Neutrophil (primary cell): ENCODE measurements at regions not wholly inside any gene's neighbourhood (a gene's known extent, or its start where the extent isn't known, plus 50 kb on each side); places are given as distances from the start of the nearest gene placed in this dataset.

Experiments
- H3K27ac ChIP-seq: fragments of 200-600 bp; sonication (generic); 2 replicates; pipeline ENCODE4 v1.5.1; 2016; ENCODE audit warnings: mild to moderate bottlenecking, moderate library complexity
- H3K27me3 ChIP-seq: fragments of 200-600 bp; sonication (generic); 2 replicates; pipeline ENCODE4 v1.6.0; 2016; ENCODE audit warnings: mild to moderate bottlenecking
- H3K36me3 ChIP-seq: fragments of 200-600 bp; sonication (generic); 2 replicates; pipeline ENCODE4 v1.5.1; 2017
- H3K4me1 ChIP-seq, 2 experiments: fragments of 200-600 bp in 1 of 2; sonication (generic) in 1 of 2; 1 replicate in 1 of 2; 2 replicates in 1 of 2; pipeline versions ENCODE4 v1.5.1 to v1.6.1; 2013 to 2016; ENCODE audit warnings: low read depth in 1 of 2, low read length in 1 of 2, mild to moderate bottlenecking in 1 of 2, moderate library complexity in 1 of 2; ENCODE audit not compliant: control insufficient read depth in 1 of 2, insufficient read depth in 1 of 2
- H3K4me3 ChIP-seq, 2 experiments: fragments of 200-600 bp in 1 of 2; sonication (generic) in 1 of 2; 1 replicate in 1 of 2; 2 replicates in 1 of 2; pipeline ENCODE4 v1.5.1; 2013 to 2016; ENCODE audit warnings: low read depth in 1 of 2, low read length in 1 of 2, mild to moderate bottlenecking in 1 of 2, moderate library complexity in 1 of 2
- H3K9me3 ChIP-seq: fragments of 200-600 bp; sonication (generic); 2 replicates; pipeline ENCODE4 v1.5.1; 2016
- CTCF ChIP-seq: fragments of 200-600 bp; sonication (generic); IDR thresholded peaks from 2 replicates; pipeline ENCODE4 v1.5.1; 2016; ENCODE audit warnings: antibody characterized with exemption

- H3K9me3 ChIP-seq, result no peaks in the 10 kb centered on the region
- H3K4me1 ChIP-seq, result no peaks in the 10 kb centered on the region
- H3K27ac ChIP-seq, result no peak overlapping the region
- no peaks in the 10 kb centered on the region for H3K27me3 ChIP-seq
- no peaks in the 10 kb centered on the region for H3K36me3 ChIP-seq
- no peak overlapping the region for H3K4me3 ChIP-seq
- TF ChIP-seq CTCF, result no peak
Observed at GRCh38 chr2:6692819-6693218, 172.9 kb downstream of the CMPK2 start.

GRCh38 chr2:6694555-6694954 is 171.2 kb downstream of the CMPK2 start:
- H3K4me1 ChIP-seq, result no peaks in the 10 kb centered on the region
- H3K27ac ChIP-seq, result no peak overlapping the region
- no peak overlapping the region for H3K4me3 ChIP-seq
- H3K36me3 ChIP-seq, result no peaks in the 10 kb centered on the region
- TF ChIP-seq CTCF, result no peak
- no peaks in the 10 kb centered on the region for H3K27me3 ChIP-seq
- H3K9me3 ChIP-seq, result no peaks in the 10 kb centered on the region

GRCh38 chr2:6700335-6700734 is 165.4 kb downstream of the CMPK2 start:
- TF ChIP-seq CTCF, result no peak
- Histone ChIP-seq H3K4me3 (no peak overlapping the region), H3K36me3 (no peaks in the 10 kb centered on the region)

GRCh38 chr2:6704077-6704476 is 161.6 kb downstream of the CMPK2 start:
- TF ChIP-seq CTCF, result no peak
- H3K27ac ChIP-seq, result no peak overlapping the region

More at GRCh38 chr2:6700335-6700734, 165.4 kb downstream of the CMPK2 start:
- no peak overlapping the region for H3K27ac ChIP-seq
- H3K27me3 ChIP-seq, result no peaks in the 10 kb centered on the region
- no peaks in the 10 kb centered on the region for H3K4me1 ChIP-seq
- peaks cover 7% of the 10 kb centered on the region for H3K9me3 ChIP-seq

GRCh38 chr2:6721395-6721794 is 144.3 kb downstream of the CMPK2 start:
- TF ChIP-seq CTCF, result no peak
- H3K27me3 ChIP-seq, result no peaks in the 10 kb centered on the region
- no peaks in the 10 kb centered on the region for H3K9me3 ChIP-seq
- no peak overlapping the region for H3K27ac ChIP-seq
- no peaks in the 10 kb centered on the region for H3K4me1 ChIP-seq
- H3K36me3 ChIP-seq, result no peaks in the 10 kb centered on the region
- H3K4me3 ChIP-seq, result no peak overlapping the region

More at GRCh38 chr2:6704077-6704476, 161.6 kb downstream of the CMPK2 start:
- Histone ChIP-seq H3K36me3 (no peaks in the 10 kb centered on the region), H3K9me3 (peaks cover 7% of the 10 kb centered on the region), H3K4me1 (no peaks in the 10 kb centered on the region), H3K27me3 (no peaks in the 10 kb centered on the region), H3K4me3 (no peak overlapping the region)

GRCh38 chr2:6722574-6722973 is 143.1 kb downstream of the CMPK2 start:
- Histone ChIP-seq H3K27ac (no peak overlapping the region), H3K36me3 (no peaks in the 10 kb centered on the region), H3K4me3 (no peak overlapping the region), H3K27me3 (no peaks in the 10 kb centered on the region), H3K9me3 (no peaks in the 10 kb centered on the region), H3K4me1 (no peaks in the 10 kb centered on the region)
- TF ChIP-seq CTCF, result no peak
